ENCODE measurements at regions not wholly inside any gene's neighbourhood (a gene's known extent, or its start where the extent isn't known, plus 50 kb on each side); places are given as distances from the start of the nearest gene placed in this dataset.

DNA sequence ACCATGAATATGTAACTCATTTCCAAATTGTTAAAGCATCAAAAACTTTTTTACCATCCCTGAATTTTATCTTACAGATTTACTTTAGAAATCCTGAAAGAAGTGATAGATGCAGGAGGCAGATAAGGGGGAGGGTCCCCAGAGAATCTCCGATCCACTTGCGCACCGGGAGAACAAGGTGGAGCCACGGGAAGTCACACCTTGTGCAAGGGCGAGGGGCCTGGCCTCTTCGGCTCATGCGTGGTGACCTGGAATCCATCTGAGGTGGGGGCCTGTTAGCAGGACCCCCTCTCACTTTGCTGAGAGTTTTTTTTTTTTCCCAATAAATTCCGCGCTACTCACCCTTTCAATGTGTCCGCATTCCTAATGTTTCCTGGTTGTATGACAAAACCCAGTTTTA is 80.2 kb upstream of the CDKN3 start:
- peaks cover 50 to 66% of the 10 kb centered on the region in 2 donors for H3K27me3 Mint-ChIP-seq

DNA sequence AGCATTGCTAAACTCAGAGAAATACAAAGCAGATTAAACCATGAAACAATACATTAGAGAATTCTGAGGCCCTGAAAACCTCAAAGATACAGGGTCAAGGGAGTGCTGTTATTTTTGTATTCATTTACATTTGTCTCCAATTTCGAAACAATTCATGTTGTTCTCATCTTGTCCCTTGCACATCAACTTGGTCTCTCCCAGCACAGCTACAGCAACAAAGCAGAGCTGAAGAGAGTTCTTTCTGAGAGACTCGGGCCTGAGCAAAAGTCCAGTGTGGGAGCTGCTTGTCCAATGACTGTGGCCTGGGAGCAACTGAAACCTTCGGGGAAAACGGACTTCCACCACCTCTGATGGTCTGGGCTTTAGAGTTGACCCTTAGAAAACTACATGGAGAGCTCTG is 79.4 kb upstream of the CDKN3 start:
- peaks cover 50 to 66% of the 10 kb centered on the region in 2 donors for H3K27me3 Mint-ChIP-seq
- H3K4me1 Mint-ChIP-seq (ENCODE audit: low read depth in 2 of 2), result no peaks in the 10 kb centered on the region
- H3K36me3 Mint-ChIP-seq (ENCODE audit: insufficient read depth), result no peaks in the 10 kb centered on the region

More for the DNA sequence above, 80.2 kb upstream of the CDKN3 start:
- no peaks in the 10 kb centered on the region for H3K9me3 Mint-ChIP-seq
- ATAC-seq (replicated peaks), result no peak
- H3K4me3 Mint-ChIP-seq, result no peak overlapping the region
- no peaks in the 10 kb centered on the region for H3K4me1 Mint-ChIP-seq (ENCODE audit: low read depth in 2 of 2)
- H3K27ac Mint-ChIP-seq, result no peak overlapping the region
- no peak for DNase-seq
- no peaks in the 10 kb centered on the region for H3K36me3 Mint-ChIP-seq (ENCODE audit: insufficient read depth)

GRCh38 chr14:54322246-54322645 is 74.6 kb upstream of the CDKN3 start:
- Mint-ChIP-seq H3K9me3 (no peaks in the 10 kb centered on the region), H3K27me3 (peaks cover 42 to 56% of the 10 kb centered on the region in 2 donors), H3K4me1 (ENCODE audit: low read depth in 2 of 2) (peaks cover 0 to 3% of the 10 kb centered on the region in 2 donors), H3K36me3 (ENCODE audit: insufficient read depth) (peaks cover 2% of the 10 kb centered on the region), H3K4me3 (no peak overlapping the region), H3K27ac (no peak overlapping the region)
- DNase-seq (no peak), ATAC-seq (replicated peaks) (no peak)

More for the DNA sequence above, 79.4 kb upstream of the CDKN3 start:
- no peak overlapping the region for H3K27ac Mint-ChIP-seq
- no peaks in the 10 kb centered on the region for H3K9me3 Mint-ChIP-seq
- no peak overlapping the region for H3K4me3 Mint-ChIP-seq
- ATAC-seq (replicated peaks), result no peak
- no peak for DNase-seq

- ATAC-seq (replicated peaks) (no peak), DNase-seq (no peak)
- H3K4me1 Mint-ChIP-seq (ENCODE audit: low read depth in 2 of 2), result peaks cover 0 to 3% of the 10 kb centered on the region in 2 donors
- no peak overlapping the region for H3K4me3 Mint-ChIP-seq
- peaks cover 2% of the 10 kb centered on the region for H3K36me3 Mint-ChIP-seq (ENCODE audit: insufficient read depth)
- H3K9me3 Mint-ChIP-seq, result no peaks in the 10 kb centered on the region
- peaks cover 47 to 56% of the 10 kb centered on the region in 2 donors for H3K27me3 Mint-ChIP-seq
- H3K27ac Mint-ChIP-seq, result no peak overlapping the region
Observed at GRCh38 chr14:54322701-54323337, 74.0 kb upstream of the CDKN3 start.

DNA sequence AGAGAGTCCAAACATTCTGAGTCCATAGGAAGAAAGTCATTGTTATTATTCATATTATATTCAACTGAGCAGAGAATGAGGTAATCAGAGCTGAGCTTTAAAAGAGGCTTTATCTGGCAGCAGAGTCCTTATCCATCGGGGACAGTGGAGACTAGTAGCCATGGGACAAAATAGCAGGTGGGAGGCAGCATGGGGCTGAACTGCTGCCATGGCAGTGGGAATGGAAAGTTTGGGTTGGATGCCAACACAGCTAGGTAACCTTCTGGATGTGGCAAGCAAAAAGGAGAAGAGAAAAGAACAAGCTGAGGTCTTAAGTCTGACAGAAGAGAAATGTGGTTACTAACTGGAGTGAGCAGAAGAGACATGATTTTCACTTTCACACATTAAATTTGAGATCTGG is 71.0 kb upstream of the CDKN3 start:
- Mint-ChIP-seq H3K4me3 (no peak overlapping the region), H3K9me3 (no peaks in the 10 kb centered on the region), H3K27me3 (peaks cover 58 to 65% of the 10 kb centered on the region in 2 donors), H3K27ac (no peak overlapping the region), H3K36me3 (ENCODE audit: insufficient read depth) (peaks cover 2% of the 10 kb centered on the region), H3K4me1 (ENCODE audit: low read depth in 2 of 2) (peaks cover 0 to 3% of the 10 kb centered on the region in 2 donors)
- DNase-seq, result no peak
- ATAC-seq (replicated peaks), result no peak

DNA sequence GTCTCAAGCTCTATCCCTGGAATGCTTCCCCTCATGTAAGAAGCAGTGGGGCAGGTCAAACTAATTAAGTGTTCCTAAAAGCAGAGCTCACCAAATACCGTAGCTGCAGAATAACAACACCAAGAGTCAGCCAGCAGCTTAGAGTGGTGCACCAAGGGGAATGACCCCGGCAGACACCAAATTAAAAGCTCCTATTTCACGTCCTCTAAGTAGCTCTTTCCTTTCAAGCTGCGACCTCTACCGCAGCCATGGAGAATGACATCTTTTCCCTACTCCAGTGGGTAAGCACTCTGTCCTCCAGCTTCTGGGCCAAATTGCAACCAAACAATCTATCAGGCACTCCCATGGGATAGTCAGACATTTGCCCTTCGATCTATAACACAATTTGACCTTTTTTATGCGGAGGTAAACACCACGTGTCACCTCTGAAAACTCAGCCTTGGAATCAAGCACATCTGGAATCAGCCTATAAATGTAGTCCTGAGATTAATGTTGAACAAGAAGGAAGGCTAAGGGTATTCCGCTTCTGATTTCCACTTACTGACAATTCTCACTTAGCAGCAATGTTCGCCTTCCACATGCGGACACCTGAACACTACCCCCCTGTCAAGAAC is 67.6 kb upstream of the CDKN3 start:
- Mint-ChIP-seq H3K27ac (no peak overlapping the region), H3K4me1 (ENCODE audit: low read depth in 2 of 2) (peaks cover 0 to 3% of the 10 kb centered on the region in 2 donors), H3K4me3 (no peak overlapping the region), H3K27me3 (peaks cover 61 to 62% of the 10 kb centered on the region in 2 donors), H3K9me3 (no peaks in the 10 kb centered on the region), H3K36me3 (ENCODE audit: insufficient read depth) (peaks cover under 1% of the 10 kb centered on the region)
- DNase-seq (no peak), ATAC-seq (replicated peaks) (no peak)

DNA sequence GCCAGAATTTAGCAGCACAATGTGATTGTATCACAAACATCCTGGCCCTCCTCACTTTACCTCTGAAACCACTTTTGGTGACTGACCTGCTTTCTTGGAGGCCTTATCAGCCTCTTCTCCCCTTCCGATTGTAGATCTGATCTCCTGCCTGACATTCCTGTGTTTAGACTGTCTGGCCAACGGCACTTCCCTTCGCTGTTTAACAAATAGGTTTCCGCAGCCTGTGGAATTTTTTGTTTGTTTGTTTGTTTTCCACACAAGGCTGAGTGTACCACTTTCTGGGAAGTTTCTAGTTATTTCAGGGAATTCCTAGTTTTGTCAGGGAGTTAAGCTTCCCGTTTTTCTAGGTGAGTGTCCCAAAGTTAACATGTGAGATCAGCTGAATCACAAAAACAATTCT is 65.9 kb upstream of the CDKN3 start:
- Mint-ChIP-seq H3K4me3 (no peak overlapping the region), H3K27ac (no peak overlapping the region), H3K4me1 (ENCODE audit: low read depth in 2 of 2) (peaks cover 0 to 3% of the 10 kb centered on the region in 2 donors), H3K36me3 (ENCODE audit: insufficient read depth) (no peaks in the 10 kb centered on the region), H3K27me3 (peaks cover 56 to 57% of the 10 kb centered on the region in 2 donors), H3K9me3 (no peaks in the 10 kb centered on the region)
- ATAC-seq (replicated peaks) (no peak), DNase-seq (no peak)

- H3K9me3 Mint-ChIP-seq, result no peaks in the 10 kb centered on the region
- H3K36me3 Mint-ChIP-seq (ENCODE audit: insufficient read depth), result no peaks in the 10 kb centered on the region
- H3K27ac Mint-ChIP-seq, result no peak overlapping the region
- peaks cover 55 to 59% of the 10 kb centered on the region in 2 donors for H3K27me3 Mint-ChIP-seq
- DNase-seq, result no peak
- H3K4me1 Mint-ChIP-seq (ENCODE audit: low read depth in 2 of 2), result peaks cover 0 to 2% of the 10 kb centered on the region in 2 donors
- ATAC-seq (replicated peaks), result no peak
- H3K4me3 Mint-ChIP-seq, result no peak overlapping the region
Observed at GRCh38 chr14:54331516-54331915, 65.3 kb upstream of the CDKN3 start.

DNA sequence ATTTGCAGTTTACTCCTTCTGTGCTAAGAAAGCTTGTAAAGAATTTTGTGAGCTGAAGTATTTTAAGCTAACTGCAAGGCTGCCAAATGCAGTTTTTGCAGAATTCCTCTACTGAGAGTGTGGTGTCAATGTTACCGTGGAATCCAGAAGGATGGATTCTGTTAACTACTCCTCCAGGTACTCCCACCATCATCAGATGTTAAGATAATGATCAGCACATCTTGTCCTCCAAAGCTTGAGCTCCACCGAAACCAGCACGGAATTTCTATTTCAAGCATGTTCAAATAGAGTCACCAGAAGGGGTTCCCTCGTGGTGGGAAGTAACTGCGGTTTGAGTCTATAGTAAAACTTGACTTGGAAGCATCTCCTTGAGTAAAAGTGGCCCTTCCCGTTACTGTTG is 64.3 kb upstream of the CDKN3 start:
- Mint-ChIP-seq H3K4me3 (no peak overlapping the region), H3K27me3 (peaks cover 52 to 58% of the 10 kb centered on the region in 2 donors), H3K9me3 (no peaks in the 10 kb centered on the region), H3K36me3 (ENCODE audit: insufficient read depth) (no peaks in the 10 kb centered on the region), H3K27ac (no peak overlapping the region), H3K4me1 (ENCODE audit: low read depth in 2 of 2) (no peaks in the 10 kb centered on the region)
- DNase-seq, result no peak
- no peak for ATAC-seq (replicated peaks)

GRCh38 chr14:54333511-54333910 is 63.3 kb upstream of the CDKN3 start:
- no peaks in the 10 kb centered on the region for H3K36me3 Mint-ChIP-seq (ENCODE audit: insufficient read depth)
- H3K27ac Mint-ChIP-seq, result no peak overlapping the region
- H3K4me3 Mint-ChIP-seq, result no peak overlapping the region
- DNase-seq, result no peak
- H3K9me3 Mint-ChIP-seq, result no peaks in the 10 kb centered on the region
- no peaks in the 10 kb centered on the region for H3K4me1 Mint-ChIP-seq (ENCODE audit: low read depth in 2 of 2)
- ATAC-seq (replicated peaks), result no peak
- H3K27me3 Mint-ChIP-seq, result peaks cover 57 to 63% of the 10 kb centered on the region in 2 donors

- peaks cover 48 to 51% of the 10 kb centered on the region in 2 donors for H3K27me3 Mint-ChIP-seq
- H3K9me3 Mint-ChIP-seq, result no peaks in the 10 kb centered on the region
- no peak for DNase-seq
- no peak for ATAC-seq (replicated peaks)
- H3K4me3 Mint-ChIP-seq, result no peak overlapping the region
- no peak overlapping the region for H3K27ac Mint-ChIP-seq
- H3K36me3 Mint-ChIP-seq (ENCODE audit: insufficient read depth), result no peaks in the 10 kb centered on the region
- H3K4me1 Mint-ChIP-seq (ENCODE audit: low read depth in 2 of 2), result no peaks in the 10 kb centered on the region
Observed at GRCh38 chr14:54335569-54336155, 61.1 kb upstream of the CDKN3 start.

GRCh38 chr14:54337314-54337713 is 59.5 kb upstream of the CDKN3 start:
- H3K9me3 Mint-ChIP-seq, result no peaks in the 10 kb centered on the region
- H3K4me1 Mint-ChIP-seq (ENCODE audit: low read depth in 2 of 2), result no peaks in the 10 kb centered on the region
- no peak for DNase-seq
- no peak for ATAC-seq (replicated peaks)
- peaks cover 36 to 40% of the 10 kb centered on the region in 2 donors for H3K27me3 Mint-ChIP-seq
- H3K27ac Mint-ChIP-seq, result no peak overlapping the region
- H3K4me3 Mint-ChIP-seq, result no peak overlapping the region
- no peaks in the 10 kb centered on the region for H3K36me3 Mint-ChIP-seq (ENCODE audit: insufficient read depth)

GRCh38 chr14:54338696-54339317 is 58.0 kb upstream of the CDKN3 start:
- Mint-ChIP-seq H3K4me1 (ENCODE audit: low read depth in 2 of 2) (no peaks in the 10 kb centered on the region), H3K36me3 (ENCODE audit: insufficient read depth) (no peaks in the 10 kb centered on the region), H3K9me3 (no peaks in the 10 kb centered on the region), H3K27ac (no peak overlapping the region), H3K27me3 (peaks cover 24 to 25% of the 10 kb centered on the region in 2 donors), H3K4me3 (no peak overlapping the region)
- ATAC-seq (replicated peaks), result no peak
- no peak for DNase-seq

DNA sequence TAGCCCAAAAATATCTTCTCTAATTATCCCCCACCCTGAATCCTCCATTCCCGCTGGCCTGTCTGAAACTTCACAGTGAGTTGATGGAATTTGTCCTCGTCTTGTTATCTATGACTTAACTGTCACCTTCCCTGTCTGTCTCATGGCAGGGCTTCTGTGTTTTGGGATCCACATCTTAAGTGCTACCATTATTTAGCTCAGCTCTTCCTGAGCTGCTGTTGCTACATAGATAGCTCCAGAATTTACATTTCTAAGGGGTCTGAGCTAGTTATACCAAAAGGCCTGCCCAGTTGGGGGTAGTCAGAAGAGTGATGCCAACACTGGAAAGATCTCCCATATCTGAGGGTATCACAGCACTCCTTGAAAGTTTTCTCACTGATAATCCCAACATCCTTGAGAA is 57.0 kb upstream of the CDKN3 start:
- Mint-ChIP-seq H3K4me1 (ENCODE audit: low read depth in 2 of 2) (no peaks in the 10 kb centered on the region), H3K4me3 (no peak overlapping the region), H3K27me3 (peaks cover 23% of the 10 kb centered on the region in 2 donors), H3K36me3 (ENCODE audit: insufficient read depth) (no peaks in the 10 kb centered on the region), H3K27ac (no peak overlapping the region), H3K9me3 (no peaks in the 10 kb centered on the region)
- ATAC-seq (replicated peaks) (no peak), DNase-seq (no peak)
